Peyer's patch (tissue), 4 donors: ENCODE measurements at regions not wholly inside any gene's neighbourhood (a gene's known extent, or its start where the extent isn't known, plus 50 kb on each side); places are given as distances from the start of the nearest gene placed in this dataset.

ENCODE experiments used
- DNase-seq, 3 donors: peaks; one replicate each; pipeline ENCODE4 v3.0.0-alpha.2; 2017 to 2019
- H3K27ac ChIP-seq, 4 donors: fragments of 200-600 bp; sonication (generic); one replicate each; pipeline ENCODE4 v1.5.1; 2016 to 2019
- H3K27me3 ChIP-seq, 2 donors: fragments of 200-600 bp; sonication (generic); one replicate each; pipeline ENCODE4 v1.5.1; 2019
- H3K36me3 ChIP-seq, 3 donors: fragments of 200-600 bp; sonication (generic); one replicate each; pipeline ENCODE4 v1.5.1; 2016 to 2019
- H3K4me1 ChIP-seq, 4 donors: fragments of 200-600 bp; sonication (generic); one replicate each; pipeline ENCODE4 v1.5.1; 2016 to 2019
- H3K4me3 ChIP-seq, 4 donors: fragments of 200-600 bp; sonication (generic); 1 replicate in 3 of 4; 2 replicates in 1 of 4; pipeline ENCODE4 v1.5.1; 2016 to 2019; ENCODE audit warnings: mild to moderate bottlenecking in 1 of 4
- H3K9me3 ChIP-seq, 4 donors: fragments of 200-600 bp; sonication (generic); one replicate each; pipeline ENCODE4 v1.5.1; 2016 to 2019; ENCODE audit warnings: mild to moderate bottlenecking in 1 of 4
- CTCF ChIP-seq, 6 experiments: fragments of 450-650 bp in 4 of 6; fragments of 200-600 bp in 2 of 6; sonication (generic) in 1 of 6; IDR thresholded peaks; one replicate each; pipeline ENCODE4 v1.5.1; 2017 to 2019; ENCODE audit warnings: antibody characterized with exemption in 6 of 6, mild to moderate bottlenecking in 3 of 6, moderate library complexity in 1 of 6
- POLR2A ChIP-seq, 2 donors: fragments of 450-650 bp; IDR thresholded peaks; one replicate each; pipeline ENCODE4 v1.5.1; 2017; ENCODE audit warnings: antibody characterized with exemption in 2 of 2, mild to moderate bottlenecking in 2 of 2, moderate library complexity in 2 of 2

- DNase-seq = no peak
- no peak for TF ChIP-seq POLR2A (IDR thresholded peaks at IDR 0.05)
- TF ChIP-seq CTCF (IDR thresholded peaks at IDR 0.05) = no peak
- no peak overlapping the region for H3K27ac ChIP-seq
- H3K4me3 ChIP-seq = no peak overlapping the region
- H3K27me3 ChIP-seq = no peaks in the 10 kb centered on the region
- no peaks in the 10 kb centered on the region for H3K36me3 ChIP-seq
- no peaks in the 10 kb centered on the region for H3K4me1 ChIP-seq
- no peaks in the 10 kb centered on the region for H3K9me3 ChIP-seq
Observed at GRCh38 chr11:127993281-127993680, 594.1 kb downstream of the ETS1 start.

GRCh38 chr11:127986073-127986472 lies 601.3 kb downstream of the ETS1 start:
- Histone ChIP-seq H3K4me1 (no peaks in the 10 kb centered on the region), H3K27me3 (no peaks in the 10 kb centered on the region), H3K27ac (no peak overlapping the region), H3K9me3 (peaks cover 0 to 5% (median 0%) of the 10 kb centered on the region in 4 donors), H3K4me3 (no peak overlapping the region), H3K36me3 (no peaks in the 10 kb centered on the region)
- TF ChIP-seq POLR2A (IDR thresholded peaks at IDR 0.05) (no peak), CTCF (IDR thresholded peaks at IDR 0.05) (no peak)
- no peak for DNase-seq

GRCh38 chr11:127972816-127973215 lies 614.5 kb downstream of the ETS1 start:
- H3K9me3 ChIP-seq = no peaks in the 10 kb centered on the region
- no peak for DNase-seq
- H3K27me3 ChIP-seq = no peaks in the 10 kb centered on the region
- H3K36me3 ChIP-seq = no peaks in the 10 kb centered on the region
- H3K4me1 ChIP-seq = no peaks in the 10 kb centered on the region
- H3K4me3 ChIP-seq = no peak overlapping the region
- no peak for TF ChIP-seq CTCF (IDR thresholded peaks at IDR 0.05)
- TF ChIP-seq POLR2A (IDR thresholded peaks at IDR 0.05) = no peak
- no peak overlapping the region for H3K27ac ChIP-seq

- Histone ChIP-seq H3K27me3 (no peaks in the 10 kb centered on the region), H3K36me3 (no peaks in the 10 kb centered on the region), H3K4me3 (no peak overlapping the region), H3K9me3 (no peaks in the 10 kb centered on the region), H3K4me1 (no peaks in the 10 kb centered on the region), H3K27ac (no peak overlapping the region)
- no peak for DNase-seq
- no peak for TF ChIP-seq CTCF (IDR thresholded peaks at IDR 0.05)
- no peak for TF ChIP-seq POLR2A (IDR thresholded peaks at IDR 0.05)
Observed at GRCh38 chr11:127971448-127971847, 615.9 kb downstream of the ETS1 start.

GRCh38 chr11:127966821-127967220 lies 620.5 kb downstream of the ETS1 start:
- no peaks in the 10 kb centered on the region for H3K4me1 ChIP-seq
- TF ChIP-seq POLR2A (IDR thresholded peaks at IDR 0.05) (no peak), CTCF (IDR thresholded peaks at IDR 0.05) (no peak)
- DNase-seq = no peak
- no peak overlapping the region for H3K27ac ChIP-seq
- no peaks in the 10 kb centered on the region for H3K36me3 ChIP-seq
- H3K9me3 ChIP-seq = no peaks in the 10 kb centered on the region
- H3K27me3 ChIP-seq = no peaks in the 10 kb centered on the region
- no peak overlapping the region for H3K4me3 ChIP-seq
